Skeletal muscle tissue (tissue), 3 donors: ENCODE measurements at regions not wholly inside any gene's neighbourhood (a gene's known extent, or its start where the extent isn't known, plus 50 kb on each side); places are given as distances from the start of the nearest gene placed in this dataset.

Experiments
- H3K27ac ChIP-seq: one replicate; pipeline ENCODE4 v1.7.0; 2013; ENCODE audit warnings: mild to moderate bottlenecking, low read depth, low read length, inconsistent platforms
- H3K27me3 ChIP-seq, 3 donors: one replicate each; pipeline ENCODE4 v1.7.0; 2013; ENCODE audit warnings: low read length in 3 of 3; ENCODE audit not compliant: control insufficient read depth in 3 of 3, insufficient read depth in 3 of 3
- H3K36me3 ChIP-seq, 3 donors: one replicate each; pipeline ENCODE4 v1.7.0; 2013; ENCODE audit warnings: low read length in 3 of 3; ENCODE audit not compliant: control insufficient read depth in 3 of 3, insufficient read depth in 3 of 3
- H3K4me1 ChIP-seq, 3 donors: one replicate each; pipeline ENCODE4 v1.7.0; 2013; ENCODE audit warnings: low read length in 3 of 3, mild to moderate bottlenecking in 3 of 3; ENCODE audit not compliant: control insufficient read depth in 3 of 3, insufficient read depth in 3 of 3
- H3K4me3 ChIP-seq, 3 donors: one replicate each; pipeline ENCODE4 v1.7.0; 2013; ENCODE audit warnings: low read length in 3 of 3
- H3K9ac ChIP-seq, 3 donors: one replicate each; pipeline ENCODE4 v1.7.0; 2013; ENCODE audit warnings: low read length in 3 of 3, mild to moderate bottlenecking in 3 of 3, moderate library complexity in 2 of 3, low read depth in 1 of 3
- H3K9me3 ChIP-seq, 3 donors: one replicate each; pipeline ENCODE4 v1.7.0; 2013; ENCODE audit warnings: low read length in 3 of 3; ENCODE audit not compliant: control insufficient read depth in 3 of 3
- donor health status: Osteomylitis.

DNA sequence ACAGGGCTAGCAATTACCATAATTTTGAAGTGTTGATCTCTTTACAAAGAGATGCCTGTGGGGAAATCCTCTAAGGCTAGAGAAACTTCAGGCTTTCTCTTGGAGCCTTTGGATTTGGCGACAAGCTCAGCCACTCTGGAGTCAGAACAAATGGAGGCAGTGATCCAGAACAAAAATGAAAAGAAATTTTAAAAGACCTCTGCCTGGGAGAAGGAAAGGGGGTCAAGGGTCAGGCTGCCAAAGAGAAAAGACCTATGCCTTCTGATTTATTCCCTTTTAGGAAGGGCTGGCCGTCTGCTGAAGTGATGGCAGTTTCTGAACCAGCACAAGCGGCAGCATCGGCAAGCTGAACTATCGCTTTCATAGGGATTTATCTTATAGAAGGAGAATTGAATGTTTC is 140.8 kb upstream of the SFRP2 start:
- Histone ChIP-seq H3K27me3 (peaks cover 0 to 4% (median 0%) of the 10 kb centered on the region in 3 donors), H3K36me3 (no peaks in the 10 kb centered on the region), H3K4me3 (no peak overlapping the region), H3K4me1 (no peaks in the 10 kb centered on the region), H3K27ac (no peak overlapping the region), H3K9ac (no peak overlapping the region), H3K9me3 (no peaks in the 10 kb centered on the region)

DNA sequence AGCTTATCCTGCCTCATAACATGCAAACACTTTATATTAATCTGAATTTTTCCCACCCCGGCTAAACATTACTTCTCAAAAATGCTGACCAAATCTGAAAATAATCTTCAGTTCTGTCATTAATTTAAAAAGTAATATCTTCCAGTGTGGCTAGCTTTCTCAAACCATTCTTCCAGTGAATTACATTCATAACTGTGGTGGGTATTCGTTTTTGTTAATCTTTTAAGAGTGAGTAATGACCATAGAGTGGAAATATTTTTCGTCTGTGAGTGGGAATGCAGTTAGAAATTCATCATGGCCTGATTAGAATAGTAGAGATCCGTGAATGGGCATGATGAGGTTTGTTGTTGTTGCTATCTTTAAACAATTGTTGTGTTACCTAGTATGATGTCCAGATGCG is 138.6 kb upstream of the SFRP2 start:
- Histone ChIP-seq H3K36me3 (no peaks in the 10 kb centered on the region), H3K27me3 (no peaks in the 10 kb centered on the region), H3K9ac (no peak overlapping the region), H3K27ac (no peak overlapping the region), H3K4me1 (no peaks in the 10 kb centered on the region), H3K4me3 (no peak overlapping the region), H3K9me3 (no peaks in the 10 kb centered on the region)

DNA sequence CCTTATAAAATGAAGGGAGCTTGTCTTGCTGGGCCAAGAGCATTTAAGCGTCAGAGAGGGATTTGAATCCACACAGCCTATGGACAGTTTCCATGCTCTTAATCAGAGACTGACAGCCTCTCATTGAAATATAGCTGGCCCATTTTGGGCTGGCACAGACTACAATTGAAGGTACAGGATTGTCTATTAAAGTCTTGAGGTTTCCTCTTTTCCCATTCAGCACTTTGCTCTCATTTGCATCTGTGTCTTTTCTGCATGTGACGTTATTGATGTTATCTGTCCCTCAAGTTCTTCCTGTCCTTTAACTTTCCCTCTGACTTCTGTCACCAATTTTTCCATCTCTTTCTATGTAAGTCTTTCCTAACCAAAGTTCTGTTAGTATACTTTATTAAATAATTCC is 133.3 kb upstream of the SFRP2 start:
- no peak overlapping the region for H3K9ac ChIP-seq

DNA sequence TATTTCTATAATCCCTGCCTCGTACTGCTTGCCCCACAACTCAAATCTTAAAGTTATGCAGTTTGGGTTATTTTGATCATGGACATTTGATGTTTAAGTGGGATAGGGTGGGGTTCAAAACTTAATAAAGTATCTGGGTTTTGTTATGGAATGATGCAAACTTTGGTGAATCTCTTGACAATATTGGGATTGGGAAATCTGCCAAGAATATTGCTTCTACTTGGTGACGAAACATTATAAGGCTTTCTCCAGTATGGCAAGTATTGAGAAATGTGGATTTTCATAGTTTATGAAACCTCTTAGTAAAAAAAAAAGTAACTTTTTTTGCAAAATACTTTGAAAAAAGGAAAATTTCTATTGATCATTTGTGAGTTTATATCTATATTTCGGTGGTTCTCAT is 130.8 kb upstream of the SFRP2 start:
- Histone ChIP-seq H3K27ac (no peak overlapping the region), H3K36me3 (no peaks in the 10 kb centered on the region), H3K4me3 (no peak overlapping the region), H3K9me3 (no peaks in the 10 kb centered on the region), H3K27me3 (no peaks in the 10 kb centered on the region), H3K4me1 (no peaks in the 10 kb centered on the region), H3K9ac (no peak overlapping the region)

More for the DNA sequence above, 133.3 kb upstream of the SFRP2 start:
- Histone ChIP-seq H3K27ac (no peak overlapping the region), H3K4me3 (no peak overlapping the region), H3K36me3 (no peaks in the 10 kb centered on the region), H3K27me3 (no peaks in the 10 kb centered on the region), H3K9me3 (no peaks in the 10 kb centered on the region), H3K4me1 (no peaks in the 10 kb centered on the region)

DNA sequence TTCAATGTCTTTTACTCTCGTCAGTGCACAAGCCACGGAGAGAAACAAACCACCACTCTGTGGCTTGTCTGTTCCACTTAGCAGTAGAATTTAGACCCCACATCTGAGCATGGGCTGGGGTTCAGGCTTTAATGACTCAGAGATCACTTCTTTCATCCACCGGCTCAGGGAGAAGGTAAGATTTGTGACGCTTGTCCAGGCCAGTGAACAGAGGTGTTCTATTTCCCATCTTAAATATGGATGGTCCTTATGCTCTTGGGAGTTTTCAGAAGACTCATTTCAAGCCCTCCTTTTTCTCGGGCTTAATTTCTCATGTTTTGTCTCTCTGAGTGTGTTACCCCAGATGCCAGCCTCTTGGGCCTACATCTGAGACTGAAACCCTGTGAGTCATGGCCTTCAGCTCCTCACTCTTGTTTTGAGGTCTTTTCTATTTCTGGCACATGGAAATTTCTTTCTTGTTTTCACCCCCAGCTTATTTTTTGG is 127.4 kb upstream of the SFRP2 start:
- no peak overlapping the region for H3K4me3 ChIP-seq
- no peak overlapping the region for H3K27ac ChIP-seq
- peaks cover 0 to 2% (median 0%) of the 10 kb centered on the region in 3 donors for H3K27me3 ChIP-seq
- H3K9me3 ChIP-seq: no peaks in the 10 kb centered on the region
- no peaks in the 10 kb centered on the region for H3K4me1 ChIP-seq
- no peak overlapping the region for H3K9ac ChIP-seq
- H3K36me3 ChIP-seq: no peaks in the 10 kb centered on the region

DNA sequence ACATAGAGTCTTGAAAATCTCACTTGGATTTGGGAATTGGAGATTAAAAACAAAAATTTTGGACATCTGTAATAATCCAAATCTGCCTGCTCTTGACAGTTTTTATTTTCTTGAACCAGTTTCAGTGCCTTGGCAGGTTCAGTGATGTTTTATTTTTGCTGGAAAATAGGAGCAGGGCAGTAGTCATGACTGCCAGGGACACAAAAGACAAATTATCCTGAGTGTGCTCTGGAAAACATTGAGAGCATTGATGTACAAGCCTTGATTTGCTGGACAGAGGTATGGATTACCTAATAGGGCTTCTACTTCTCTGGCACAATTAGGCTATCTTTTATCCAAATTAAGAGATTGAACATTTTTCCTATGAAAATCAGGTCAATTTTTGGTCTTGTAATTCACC is 123.4 kb upstream of the SFRP2 start:
- Histone ChIP-seq H3K9ac (no peak overlapping the region), H3K9me3 (no peaks in the 10 kb centered on the region), H3K27me3 (peaks cover 0 to 2% (median 0%) of the 10 kb centered on the region in 3 donors), H3K4me1 (no peaks in the 10 kb centered on the region), H3K36me3 (no peaks in the 10 kb centered on the region), H3K27ac (no peak overlapping the region), H3K4me3 (no peak overlapping the region)

DNA sequence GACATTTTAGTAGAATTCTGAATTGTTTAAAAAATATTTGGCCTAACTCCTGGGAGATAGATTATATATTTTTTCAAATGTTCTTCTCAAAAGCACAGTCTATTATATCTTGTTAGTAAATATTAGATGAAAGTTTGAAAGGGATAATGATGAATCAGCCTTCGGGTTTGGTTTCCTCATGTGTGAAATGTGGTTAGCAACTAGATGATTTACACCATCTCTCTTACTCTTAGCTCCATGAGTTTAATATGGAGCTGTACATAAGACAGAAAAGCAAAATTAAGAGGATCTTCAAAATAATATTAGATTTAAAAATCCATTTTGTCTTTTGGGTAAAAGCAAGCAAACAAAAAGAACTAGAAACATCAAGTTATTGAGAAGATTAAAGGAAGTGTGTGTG is 120.8 kb upstream of the SFRP2 start:
- no peak overlapping the region for H3K27ac ChIP-seq
- peaks cover 0 to 2% (median 0%) of the 10 kb centered on the region in 3 donors for H3K27me3 ChIP-seq
- H3K4me3 ChIP-seq: no peak overlapping the region
- no peak overlapping the region for H3K9ac ChIP-seq
- no peaks in the 10 kb centered on the region for H3K36me3 ChIP-seq
- no peaks in the 10 kb centered on the region for H3K9me3 ChIP-seq
- H3K4me1 ChIP-seq: no peaks in the 10 kb centered on the region

DNA sequence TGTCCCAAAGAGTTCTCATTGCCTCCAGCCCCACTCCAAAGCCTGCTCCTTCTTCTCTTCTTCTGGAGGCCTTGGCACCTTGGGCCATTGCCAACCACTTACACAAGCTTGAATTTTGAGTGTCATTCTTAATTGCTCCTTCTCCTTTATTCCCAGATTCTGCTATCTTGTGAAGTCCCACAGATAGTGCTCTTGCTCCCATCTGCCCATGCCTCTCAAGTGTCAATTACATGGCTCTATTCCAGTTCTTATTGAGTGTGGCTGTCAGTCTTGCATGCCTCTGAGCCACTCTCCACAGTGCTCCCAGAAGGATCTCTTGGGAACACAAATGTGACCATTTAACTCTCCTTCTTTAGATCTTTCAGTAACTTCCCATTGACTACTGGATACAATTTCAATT is 117.3 kb upstream of the SFRP2 start:
- no peak overlapping the region for H3K4me3 ChIP-seq
- H3K27ac ChIP-seq: no peak overlapping the region
- H3K4me1 ChIP-seq: no peaks in the 10 kb centered on the region
- no peaks in the 10 kb centered on the region for H3K27me3 ChIP-seq
- no peaks in the 10 kb centered on the region for H3K9me3 ChIP-seq
- H3K9ac ChIP-seq: no peak overlapping the region
- H3K36me3 ChIP-seq: no peaks in the 10 kb centered on the region

DNA sequence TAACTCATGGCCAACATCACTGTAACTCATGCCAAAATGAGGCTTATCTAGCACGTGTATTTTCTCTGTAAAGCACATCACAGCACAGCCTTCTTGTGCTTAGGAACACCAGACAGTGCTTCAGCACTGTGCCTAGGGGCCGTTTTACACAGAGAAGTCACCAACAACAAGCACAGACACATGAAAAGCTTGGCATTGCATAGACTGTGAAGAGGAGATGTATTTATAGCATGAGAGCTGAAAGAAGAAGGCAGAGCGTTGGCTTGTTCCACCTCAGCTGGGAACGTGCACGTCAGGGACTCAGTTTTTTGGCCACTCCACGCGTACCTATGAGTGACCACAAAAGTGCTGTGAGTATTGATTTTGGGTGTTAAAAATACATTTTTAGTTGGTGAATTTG is 116.3 kb upstream of the SFRP2 start:
- Histone ChIP-seq H3K27me3 (peaks cover 0 to 4% (median 0%) of the 10 kb centered on the region in 3 donors), H3K27ac (no peak overlapping the region)

DNA sequence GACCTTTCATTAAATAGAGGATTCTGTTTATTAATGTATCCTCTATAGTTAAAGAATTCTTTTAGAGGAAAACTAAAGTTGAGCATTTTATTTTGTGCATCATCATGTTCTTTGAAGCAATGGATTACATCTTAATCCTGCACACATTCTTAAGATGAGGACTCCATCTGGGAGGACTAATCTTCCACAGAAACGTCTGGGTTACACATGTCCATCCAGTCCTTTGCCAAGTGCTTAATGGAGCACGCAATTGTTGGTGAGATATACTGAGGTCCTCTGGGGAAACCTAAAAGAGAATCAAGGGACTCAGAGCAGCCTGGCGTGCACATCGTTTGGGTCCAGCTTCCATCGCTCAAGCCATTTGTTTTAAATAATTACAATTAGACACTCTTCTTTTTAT is 115.1 kb upstream of the SFRP2 start:
- Histone ChIP-seq H3K36me3 (no peaks in the 10 kb centered on the region), H3K9ac (no peak overlapping the region), H3K27me3 (peaks cover 0 to 4% (median 0%) of the 10 kb centered on the region in 3 donors), H3K4me3 (no peak overlapping the region), H3K4me1 (no peaks in the 10 kb centered on the region), H3K9me3 (no peaks in the 10 kb centered on the region), H3K27ac (no peak overlapping the region)

More for the DNA sequence above, 116.3 kb upstream of the SFRP2 start:
- no peaks in the 10 kb centered on the region for H3K9me3 ChIP-seq
- H3K9ac ChIP-seq: no peak overlapping the region
- H3K4me3 ChIP-seq: no peak overlapping the region
- H3K4me1 ChIP-seq: no peaks in the 10 kb centered on the region
- no peaks in the 10 kb centered on the region for H3K36me3 ChIP-seq

DNA sequence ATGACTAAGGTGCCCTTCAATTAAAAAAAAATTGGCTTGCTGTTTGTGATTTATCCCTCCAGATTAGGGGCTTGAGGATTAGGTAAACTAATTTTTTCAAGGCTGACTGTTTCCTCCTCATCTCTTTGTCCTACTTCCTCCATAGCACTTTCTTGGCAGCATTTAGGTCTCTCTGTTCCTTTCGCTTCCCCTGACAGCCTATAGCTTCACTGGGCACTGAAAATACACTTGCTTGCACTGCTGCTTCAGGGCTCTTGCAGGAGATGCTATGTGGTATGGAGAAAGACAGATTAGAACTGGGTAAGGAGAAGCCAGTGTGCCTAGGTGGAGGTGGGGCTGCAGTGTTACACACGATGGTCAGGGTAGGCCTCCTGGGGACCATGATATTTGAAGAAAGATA is 112.3 kb upstream of the SFRP2 start:
- no peaks in the 10 kb centered on the region for H3K9me3 ChIP-seq
- no peaks in the 10 kb centered on the region for H3K36me3 ChIP-seq
- no peak overlapping the region for H3K4me3 ChIP-seq
- peaks cover 0 to 4% (median 0%) of the 10 kb centered on the region in 3 donors for H3K27me3 ChIP-seq
- H3K4me1 ChIP-seq: no peaks in the 10 kb centered on the region
- H3K27ac ChIP-seq: no peak overlapping the region
- no peak overlapping the region for H3K9ac ChIP-seq
